ENCODE measurements at regions not wholly inside any gene's neighbourhood (a gene's known extent, or its start where the extent isn't known, plus 50 kb on each side); places are given as distances from the start of the nearest gene placed in this dataset.

DNA sequence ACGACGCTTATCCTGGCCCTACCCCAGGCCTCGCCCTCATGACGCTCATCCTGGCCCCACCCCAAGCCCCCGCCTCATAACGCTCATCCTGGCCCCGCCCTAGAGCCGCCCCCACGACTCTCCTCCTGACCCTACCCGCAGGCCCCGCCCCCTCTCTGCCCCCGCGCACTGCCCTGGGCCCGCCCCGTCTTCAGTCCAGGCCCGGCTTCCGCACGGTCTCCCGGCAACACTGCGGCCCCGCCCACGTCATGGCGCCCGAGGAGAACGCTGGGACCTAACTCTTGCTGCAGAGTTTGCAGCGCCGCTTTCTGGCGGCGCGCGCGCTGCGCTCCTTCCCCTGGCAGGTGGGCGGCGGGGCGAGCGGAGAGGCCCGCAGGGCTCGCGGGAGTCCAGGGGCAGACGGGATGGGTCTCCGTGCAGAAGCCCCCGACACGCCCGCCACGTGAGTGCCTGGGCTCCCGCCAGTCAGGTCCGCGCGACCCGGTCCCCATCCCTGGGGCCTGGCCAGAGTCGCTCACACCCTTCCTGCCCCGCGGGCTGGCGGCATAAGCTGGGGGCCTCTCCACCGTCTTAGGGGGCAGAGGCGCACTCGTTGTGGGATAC lies 52.5 kb upstream of the ROPN1B start:
- TF ChIP-seq, protein P1, sequence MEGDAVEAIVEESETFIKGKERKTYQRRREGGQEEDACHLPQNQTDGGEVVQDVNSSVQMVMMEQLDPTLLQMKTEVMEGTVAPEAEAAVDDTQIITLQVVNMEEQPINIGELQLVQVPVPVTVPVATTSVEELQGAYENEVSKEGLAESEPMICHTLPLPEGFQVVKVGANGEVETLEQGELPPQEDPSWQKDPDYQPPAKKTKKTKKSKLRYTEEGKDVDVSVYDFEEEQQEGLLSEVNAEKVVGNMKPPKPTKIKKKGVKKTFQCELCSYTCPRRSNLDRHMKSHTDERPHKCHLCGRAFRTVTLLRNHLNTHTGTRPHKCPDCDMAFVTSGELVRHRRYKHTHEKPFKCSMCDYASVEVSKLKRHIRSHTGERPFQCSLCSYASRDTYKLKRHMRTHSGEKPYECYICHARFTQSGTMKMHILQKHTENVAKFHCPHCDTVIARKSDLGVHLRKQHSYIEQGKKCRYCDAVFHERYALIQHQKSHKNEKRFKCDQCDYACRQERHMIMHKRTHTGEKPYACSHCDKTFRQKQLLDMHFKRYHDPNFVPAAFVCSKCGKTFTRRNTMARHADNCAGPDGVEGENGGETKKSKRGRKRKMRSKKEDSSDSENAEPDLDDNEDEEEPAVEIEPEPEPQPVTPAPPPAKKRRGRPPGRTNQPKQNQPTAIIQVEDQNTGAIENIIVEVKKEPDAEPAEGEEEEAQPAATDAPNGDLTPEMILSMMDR (conservative IDR thresholded peaks at IDR 0.05) = no peak; the same call in 1 of the 2 replicates
- no peak for TF ChIP-seq EZH2 (IDR thresholded peaks at IDR 0.05; ENCODE audit: low read depth)

Data from PC-9 (cell line).